ENCODE measurements at regions not wholly inside any gene's neighbourhood (a gene's known extent, or its start where the extent isn't known, plus 50 kb on each side); places are given as distances from the start of the nearest gene placed in this dataset.

DNA sequence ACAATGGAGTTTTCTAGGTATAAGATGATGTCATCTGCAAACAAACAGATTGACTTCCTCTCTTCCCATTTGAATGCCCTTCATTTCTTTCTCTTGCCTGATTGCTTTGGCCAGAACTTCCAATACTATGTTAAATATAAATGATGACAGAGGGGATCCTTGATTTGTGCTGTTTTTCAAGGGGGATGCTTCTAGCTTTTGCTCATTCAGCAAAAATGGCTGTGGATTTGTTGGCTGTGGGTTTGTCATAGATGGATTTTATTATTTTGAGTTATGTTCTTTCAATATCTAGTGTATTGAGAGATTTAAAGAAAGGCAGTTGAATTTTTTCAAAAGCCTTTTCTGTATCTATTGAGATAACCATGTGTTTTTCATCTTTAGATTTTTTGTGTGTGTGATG, 662.4 kb upstream of the EYS start:
- TF ChIP-seq REST (IDR thresholded peaks at IDR 0.05; ENCODE audit: insufficient read depth in 1 of 2, low read depth in 2 of 2, low read length in 2 of 2) = no peak
- no peak for TF ChIP-seq FOXP2 (optimal IDR thresholded peaks at IDR 0.05; ENCODE audit: borderline replicate concordance, extremely low read depth, extremely low read length, insufficient read depth)
- no peak for TF ChIP-seq TAF1 (IDR thresholded peaks at IDR 0.05; ENCODE audit: borderline replicate concordance, insufficient read depth, low read length)
- TF ChIP-seq SIN3A (IDR thresholded peaks at IDR 0.05; ENCODE audit: borderline replicate concordance, insufficient read depth, low read length) = no peak
- TF ChIP-seq POLR2AphosphoS5 (IDR thresholded peaks at IDR 0.05; ENCODE audit: low read depth, low read length) = no peak

DNA sequence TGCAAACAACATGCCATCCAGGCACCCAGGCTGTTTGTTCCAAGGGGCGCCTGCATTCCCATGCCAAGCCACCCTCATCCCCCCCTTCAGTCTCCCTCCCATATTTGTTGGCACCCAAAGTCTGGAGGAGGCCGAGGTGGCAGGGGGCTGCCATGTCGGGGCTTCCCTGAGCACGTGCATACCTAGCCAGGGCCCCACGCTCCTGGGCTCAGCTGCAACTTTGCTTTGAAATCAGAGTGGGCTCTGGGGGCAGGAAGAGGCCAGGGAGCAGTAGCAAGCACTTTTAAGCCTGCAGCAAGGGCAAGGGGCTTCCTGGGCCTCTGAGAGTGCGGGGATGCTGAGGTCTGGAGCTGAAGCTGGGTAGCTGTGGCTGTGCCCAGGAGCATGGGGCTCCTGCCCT, 655.9 kb upstream of the EYS start:
- TF ChIP-seq REST (IDR thresholded peaks at IDR 0.05; ENCODE audit: insufficient read depth in 1 of 2, low read depth in 2 of 2, low read length in 2 of 2) (no peak), POLR2AphosphoS5 (IDR thresholded peaks at IDR 0.05; ENCODE audit: low read depth, low read length) (no peak), FOXP2 (optimal IDR thresholded peaks at IDR 0.05; ENCODE audit: borderline replicate concordance, extremely low read depth, extremely low read length, insufficient read depth) (no peak), TAF1 (IDR thresholded peaks at IDR 0.05; ENCODE audit: borderline replicate concordance, insufficient read depth, low read length) (no peak), SIN3A (IDR thresholded peaks at IDR 0.05; ENCODE audit: borderline replicate concordance, insufficient read depth, low read length) (no peak)

DNA sequence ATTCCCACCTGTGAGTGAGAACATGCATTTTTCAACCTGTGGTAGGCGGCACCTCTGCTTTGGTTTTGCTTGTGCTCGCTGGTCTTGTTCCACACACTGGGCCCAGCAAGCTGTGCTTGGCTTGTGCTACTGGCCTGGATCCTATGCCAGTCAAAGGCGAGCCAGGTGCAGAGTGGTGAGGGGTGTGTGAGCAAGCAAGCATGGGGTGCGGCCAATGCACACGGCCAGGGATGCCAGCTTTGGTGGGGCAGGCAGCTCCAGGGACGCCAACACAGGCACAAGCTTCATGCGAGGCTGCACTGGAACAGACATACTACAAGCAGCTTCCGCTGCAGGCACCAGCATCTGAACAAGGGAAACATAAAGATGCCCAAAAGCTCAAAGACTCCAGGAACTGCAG, 654.9 kb upstream of the EYS start:
- no peak for TF ChIP-seq SIN3A (IDR thresholded peaks at IDR 0.05; ENCODE audit: borderline replicate concordance, insufficient read depth, low read length)
- no peak for TF ChIP-seq REST (IDR thresholded peaks at IDR 0.05; ENCODE audit: insufficient read depth in 1 of 2, low read depth in 2 of 2, low read length in 2 of 2)
- no peak for TF ChIP-seq FOXP2 (optimal IDR thresholded peaks at IDR 0.05; ENCODE audit: borderline replicate concordance, extremely low read depth, extremely low read length, insufficient read depth)
- no peak for TF ChIP-seq TAF1 (IDR thresholded peaks at IDR 0.05; ENCODE audit: borderline replicate concordance, insufficient read depth, low read length)
- TF ChIP-seq POLR2AphosphoS5 (IDR thresholded peaks at IDR 0.05; ENCODE audit: low read depth, low read length) = no peak

DNA sequence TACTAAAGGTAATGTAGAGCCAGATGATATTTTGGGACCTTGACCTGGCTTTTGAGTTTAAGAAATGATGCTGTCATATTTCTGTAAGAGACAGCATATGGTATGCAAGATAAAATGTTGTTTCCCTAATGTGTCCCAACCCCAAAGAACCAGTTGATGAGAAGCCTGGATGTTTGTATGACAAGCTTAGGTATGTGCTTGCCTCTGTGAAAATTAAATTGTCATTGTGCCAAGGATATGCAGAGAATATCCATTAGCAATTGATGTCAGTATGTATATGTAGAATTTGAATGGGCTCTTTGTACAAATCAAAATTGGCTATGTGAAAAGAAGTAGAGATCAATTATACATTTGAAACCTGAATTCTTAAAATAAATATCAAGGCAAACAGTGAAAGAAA, 650.8 kb upstream of the EYS start:
- TF ChIP-seq FOXP2 (optimal IDR thresholded peaks at IDR 0.05; ENCODE audit: borderline replicate concordance, extremely low read depth, extremely low read length, insufficient read depth) (no peak), TAF1 (IDR thresholded peaks at IDR 0.05; ENCODE audit: borderline replicate concordance, insufficient read depth, low read length) (no peak), REST (IDR thresholded peaks at IDR 0.05; ENCODE audit: insufficient read depth in 1 of 2, low read depth in 2 of 2, low read length in 2 of 2) (no peak), SIN3A (IDR thresholded peaks at IDR 0.05; ENCODE audit: borderline replicate concordance, insufficient read depth, low read length) (no peak), POLR2AphosphoS5 (IDR thresholded peaks at IDR 0.05; ENCODE audit: low read depth, low read length) (no peak)

DNA sequence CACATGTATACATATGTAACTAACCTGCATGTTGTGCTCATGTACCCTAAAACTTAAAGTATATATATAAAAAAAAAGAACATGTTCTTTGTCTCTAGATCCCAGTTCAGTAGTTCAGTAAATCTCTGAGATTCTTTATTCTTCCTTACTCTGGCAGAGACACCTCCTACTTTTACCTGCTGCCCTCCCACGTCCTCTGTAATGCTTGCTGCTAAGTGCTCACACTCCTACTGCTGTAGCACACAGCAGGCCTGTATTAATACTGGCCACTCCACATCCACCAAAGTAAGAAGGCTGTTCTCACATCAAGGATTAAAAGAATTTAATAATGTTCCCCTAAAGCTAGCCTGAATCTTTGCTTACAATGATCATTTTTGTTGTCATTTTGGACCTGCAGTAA, 648.4 kb upstream of the EYS start:
- no peak for TF ChIP-seq SIN3A (IDR thresholded peaks at IDR 0.05; ENCODE audit: borderline replicate concordance, insufficient read depth, low read length)
- TF ChIP-seq REST (IDR thresholded peaks at IDR 0.05; ENCODE audit: insufficient read depth in 1 of 2, low read depth in 2 of 2, low read length in 2 of 2) = no peak
- TF ChIP-seq TAF1 (IDR thresholded peaks at IDR 0.05; ENCODE audit: borderline replicate concordance, insufficient read depth, low read length) = no peak
- TF ChIP-seq FOXP2 (optimal IDR thresholded peaks at IDR 0.05; ENCODE audit: borderline replicate concordance, extremely low read depth, extremely low read length, insufficient read depth) = no peak
- no peak for TF ChIP-seq POLR2AphosphoS5 (IDR thresholded peaks at IDR 0.05; ENCODE audit: low read depth, low read length)
